ENCODE measurements at regions not wholly inside any gene's neighbourhood (a gene's known extent, or its start where the extent isn't known, plus 50 kb on each side); places are given as distances from the start of the nearest gene placed in this dataset.

GRCh38 chr3:161822291-161822690 is 325.7 kb downstream of the OTOL1 start:
- no peak overlapping the region for H3K4me3 ChIP-seq
- no peak for ATAC-seq (ENCODE audit: insufficient number of reproducible peaks, low FRiP score, low read depth)
- H3K27ac ChIP-seq, result no peak overlapping the region
- H3K4me1 ChIP-seq (ENCODE audit: control insufficient read depth in 1 of 2, low read depth in 2 of 2), result no peaks in the 10 kb centered on the region
- TF ChIP-seq, protein P1, sequence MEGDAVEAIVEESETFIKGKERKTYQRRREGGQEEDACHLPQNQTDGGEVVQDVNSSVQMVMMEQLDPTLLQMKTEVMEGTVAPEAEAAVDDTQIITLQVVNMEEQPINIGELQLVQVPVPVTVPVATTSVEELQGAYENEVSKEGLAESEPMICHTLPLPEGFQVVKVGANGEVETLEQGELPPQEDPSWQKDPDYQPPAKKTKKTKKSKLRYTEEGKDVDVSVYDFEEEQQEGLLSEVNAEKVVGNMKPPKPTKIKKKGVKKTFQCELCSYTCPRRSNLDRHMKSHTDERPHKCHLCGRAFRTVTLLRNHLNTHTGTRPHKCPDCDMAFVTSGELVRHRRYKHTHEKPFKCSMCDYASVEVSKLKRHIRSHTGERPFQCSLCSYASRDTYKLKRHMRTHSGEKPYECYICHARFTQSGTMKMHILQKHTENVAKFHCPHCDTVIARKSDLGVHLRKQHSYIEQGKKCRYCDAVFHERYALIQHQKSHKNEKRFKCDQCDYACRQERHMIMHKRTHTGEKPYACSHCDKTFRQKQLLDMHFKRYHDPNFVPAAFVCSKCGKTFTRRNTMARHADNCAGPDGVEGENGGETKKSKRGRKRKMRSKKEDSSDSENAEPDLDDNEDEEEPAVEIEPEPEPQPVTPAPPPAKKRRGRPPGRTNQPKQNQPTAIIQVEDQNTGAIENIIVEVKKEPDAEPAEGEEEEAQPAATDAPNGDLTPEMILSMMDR (IDR thresholded peaks at IDR 0.05), result no peak
- H3K36me3 ChIP-seq, result no peaks in the 10 kb centered on the region
- H3K9me3 ChIP-seq, result no peaks in the 10 kb centered on the region
- no peak for DNase-seq (ENCODE audit: low spot score)
- H3K27me3 ChIP-seq (replicated peaks; ENCODE audit: insufficient read depth), result no peaks in the 10 kb centered on the region

GRCh38 chr3:161823910-161824309 is 327.3 kb downstream of the OTOL1 start:
- Histone ChIP-seq H3K27me3 (replicated peaks; ENCODE audit: insufficient read depth) (no peaks in the 10 kb centered on the region), H3K9me3 (no peaks in the 10 kb centered on the region), H3K27ac (no peak overlapping the region), H3K4me3 (no peak overlapping the region), H3K36me3 (no peaks in the 10 kb centered on the region), H3K4me1 (ENCODE audit: control insufficient read depth in 1 of 2, low read depth in 2 of 2) (no peaks in the 10 kb centered on the region)
- DNase-seq (ENCODE audit: low spot score) (no peak), ATAC-seq (ENCODE audit: insufficient number of reproducible peaks, low FRiP score, low read depth) (no peak)
- TF ChIP-seq, protein P1 (IDR thresholded peaks at IDR 0.05), result no peak

- DNase-seq (ENCODE audit: low spot score), result no peak
- ATAC-seq (ENCODE audit: insufficient number of reproducible peaks, low FRiP score, low read depth), result no peak
Observed at GRCh38 chr3:161838021-161838420, 341.4 kb downstream of the OTOL1 start.

DNA sequence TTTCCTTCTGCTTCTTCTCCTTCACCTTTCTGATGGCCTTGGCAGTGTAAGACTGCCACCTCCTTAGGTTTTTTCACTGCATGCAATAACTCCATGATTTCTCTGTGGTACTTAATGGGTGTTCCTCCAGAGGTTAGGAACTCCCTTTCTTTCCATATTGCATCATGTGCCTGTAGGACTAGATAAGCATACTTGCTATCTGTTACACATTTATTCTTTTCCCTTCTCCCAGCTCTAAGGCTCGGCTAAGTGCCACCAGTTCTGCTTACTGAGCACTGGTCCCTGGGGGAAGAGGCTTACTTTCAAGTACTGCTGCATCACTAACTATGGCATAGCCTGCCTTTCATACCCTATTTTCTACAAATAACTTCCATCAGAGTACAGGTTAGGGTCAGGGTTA is 351.8 kb downstream of the OTOL1 start:
- Histone ChIP-seq H3K27ac (no peak overlapping the region), H3K9me3 (no peaks in the 10 kb centered on the region), H3K4me1 (ENCODE audit: control insufficient read depth in 1 of 2, low read depth in 2 of 2) (no peaks in the 10 kb centered on the region), H3K36me3 (no peaks in the 10 kb centered on the region), H3K27me3 (replicated peaks; ENCODE audit: insufficient read depth) (no peaks in the 10 kb centered on the region), H3K4me3 (no peak overlapping the region)
- TF ChIP-seq, protein P1 (IDR thresholded peaks at IDR 0.05), result no peak
- ATAC-seq (ENCODE audit: insufficient number of reproducible peaks, low FRiP score, low read depth) (no peak), DNase-seq (ENCODE audit: low spot score) (no peak)

More at GRCh38 chr3:161838021-161838420, 341.4 kb downstream of the OTOL1 start:
- no peaks in the 10 kb centered on the region for H3K27me3 ChIP-seq (replicated peaks; ENCODE audit: insufficient read depth)
- no peaks in the 10 kb centered on the region for H3K36me3 ChIP-seq
- TF ChIP-seq, protein P1 (IDR thresholded peaks at IDR 0.05), result no peak
- no peaks in the 10 kb centered on the region for H3K4me1 ChIP-seq (ENCODE audit: control insufficient read depth in 1 of 2, low read depth in 2 of 2)
- no peaks in the 10 kb centered on the region for H3K9me3 ChIP-seq
- H3K27ac ChIP-seq, result no peak overlapping the region
- no peak overlapping the region for H3K4me3 ChIP-seq

- TF ChIP-seq, protein P1 (IDR thresholded peaks at IDR 0.05), result peak; percentile 57
Observed at GRCh38 chr3:161851941-161852566, 355.4 kb downstream of the OTOL1 start.

More at GRCh38 chr3:161851941-161852566, 355.4 kb downstream of the OTOL1 start:
- no peaks in the 10 kb centered on the region for H3K9me3 ChIP-seq
- H3K27me3 ChIP-seq (replicated peaks; ENCODE audit: insufficient read depth), result no peaks in the 10 kb centered on the region
- ATAC-seq (ENCODE audit: insufficient number of reproducible peaks, low FRiP score, low read depth) (no peak), DNase-seq (ENCODE audit: low spot score) (no peak)
- H3K4me1 ChIP-seq (ENCODE audit: control insufficient read depth in 1 of 2, low read depth in 2 of 2), result no peaks in the 10 kb centered on the region
- no peaks in the 10 kb centered on the region for H3K36me3 ChIP-seq
- H3K27ac ChIP-seq, result no peak overlapping the region
- no peak overlapping the region for H3K4me3 ChIP-seq

Measured in thoracic aorta (tissue), 2 donors.